SK-N-SH (cell line): ENCODE measurements at regions not wholly inside any gene's neighbourhood (a gene's known extent, or its start where the extent isn't known, plus 50 kb on each side); places are given as distances from the start of the nearest gene placed in this dataset.

Source experiments
- CTCF ChIA-PET: fragments of 300-600, 350-600 bp; formaldehyde crosslinking; extraction: SDS; loops from one replicate; lab custom pipeline; 2021; lab: Yijun Ruan, JAX
- POLR2A ChIA-PET: fragments of 350-600 bp; sonication (Branson Sonifier 250); formaldehyde crosslinking; extraction: SDS; loops from one replicate; lab custom pipeline; 2020; ENCODE audit warnings: antibody characterized with exemption, inconsistent platforms; lab: Yijun Ruan, JAX
- DNase-seq: peaks from one replicate; pipeline ENCODE4 v3.0.0; 2012
- H2AFZ ChIP-seq: fragments of 200-600 bp; sonication (generic); 2 replicates; pipeline ENCODE4 v1.8.1; 2016; ENCODE audit warnings: antibody characterized with exemption, mild to moderate bottlenecking, low read depth
- H3F3A ChIP-seq: fragments of 200-600 bp; sonication (generic); replicated peaks from 2 replicates; pipeline ENCODE3; 2016; ENCODE audit warnings: antibody characterized with exemption, mild to moderate bottlenecking; ENCODE audit not compliant: insufficient read depth
- H3K27ac ChIP-seq, 2 experiments: fragments of 200-500 bp in 1 of 2; fragments of 200-600 bp in 1 of 2; sonication (Bioruptor generic) in 1 of 2; sonication (generic), shearing (Covaris generic) in 1 of 2; 2 replicates each; pipeline versions ENCODE4 v1.5.1 to v1.6.1; 2014 to 2016; ENCODE audit warnings: low read depth in 2 of 2, inconsistent platforms in 1 of 2, low read length in 1 of 2, mild to moderate bottlenecking in 1 of 2, mixed read lengths in 1 of 2
- H3K27me3 ChIP-seq: fragments of 200-600 bp; sonication (generic), shearing (Covaris generic); 2 replicates; pipeline ENCODE4 v1.6.1; 2016; ENCODE audit warnings: mixed run types; ENCODE audit not compliant: insufficient read depth
- H3K36me3 ChIP-seq, 2 experiments: fragments of 200-500 bp in 1 of 2; fragments of 200-600 bp in 1 of 2; sonication (Bioruptor generic) in 1 of 2; sonication (generic) in 1 of 2; replicated peaks in 1 of 2; 2 replicates each; pipeline versions ENCODE3 to v1.5.1; 2014 to 2016; ENCODE audit warnings: low read length in 1 of 2, mild to moderate bottlenecking in 1 of 2; ENCODE audit not compliant: insufficient read depth in 2 of 2, control insufficient read depth in 1 of 2
- H3K4me1 ChIP-seq, 2 experiments: fragments of 200-500 bp in 1 of 2; fragments of 200-600 bp in 1 of 2; sonication (Bioruptor generic) in 1 of 2; sonication (generic), shearing (Covaris generic) in 1 of 2; 2 replicates each; pipeline versions ENCODE4 v1.5.1 to v1.6.1; 2014 to 2016; ENCODE audit warnings: low read depth in 1 of 2, low read length in 1 of 2, mixed run types in 1 of 2; ENCODE audit not compliant: insufficient read depth in 2 of 2, control insufficient read depth in 1 of 2
- H3K4me2 ChIP-seq: fragments of 200-600 bp; sonication (generic), shearing (Covaris generic); 2 replicates; pipeline ENCODE4 v1.6.1; 2017; ENCODE audit warnings: mixed run types
- H3K4me3 ChIP-seq, 2 experiments: fragments of 200-500 bp in 1 of 2; fragments of 200-600 bp in 1 of 2; sonication (Bioruptor generic) in 1 of 2; sonication (generic), shearing (Covaris generic) in 1 of 2; 2 replicates each; pipeline versions ENCODE4 v1.5.1 to v1.8.1; 2014 to 2016; ENCODE audit warnings: low read depth in 2 of 2, inconsistent platforms in 1 of 2, low read length in 1 of 2, mild to moderate bottlenecking in 1 of 2, mixed read lengths in 1 of 2, moderate library complexity in 1 of 2
- H3K79me2 ChIP-seq: fragments of 200-600 bp; sonication (generic); 2 replicates; pipeline ENCODE4 v1.8.1; 2017; ENCODE audit warnings: mild to moderate bottlenecking; ENCODE audit not compliant: insufficient read depth
- H3K9ac ChIP-seq: fragments of 200-600 bp; sonication (generic); 2 replicates; pipeline ENCODE4 v1.6.1; 2017; ENCODE audit warnings: mixed run types
- H3K9me2 ChIP-seq: fragments of 200-600 bp; sonication (generic); 2 replicates; pipeline ENCODE4 v1.6.1; 2017; ENCODE audit warnings: mixed run types
- H3K9me3 ChIP-seq: fragments of 200-600 bp; sonication (generic); 2 replicates; pipeline ENCODE4 v1.6.1; 2017; ENCODE audit warnings: mixed run types, mild to moderate bottlenecking, moderate library complexity
- H4K20me1 ChIP-seq: fragments of 200-600 bp; sonication (generic); 2 replicates; pipeline ENCODE4 v1.6.1; 2017; ENCODE audit warnings: mild to moderate bottlenecking, mixed run types; ENCODE audit not compliant: insufficient read depth
- CHD2 ChIP-seq: fragments of 150-350 bp; IDR thresholded peaks from 2 replicates; pipeline ENCODE4 v1.6.1; 2018; ENCODE audit warnings: low read length; ENCODE audit not compliant: partially characterized antibody
- ELF1 ChIP-seq: IDR thresholded peaks from 2 replicates; pipeline ENCODE4 v1.4.0; 2012
- FOSL2 ChIP-seq: IDR thresholded peaks from 2 replicates; pipeline ENCODE4 v1.4.0; 2012; ENCODE audit warnings: low read depth, mild to moderate bottlenecking, moderate library complexity, borderline replicate concordance
- FOXM1 ChIP-seq: IDR thresholded peaks from 2 replicates; pipeline ENCODE4 v1.4.0; 2012; ENCODE audit warnings: low read depth, mild to moderate bottlenecking
- GABPA ChIP-seq: IDR thresholded peaks from 2 replicates; pipeline ENCODE4 v1.4.0; 2012; ENCODE audit warnings: low read depth, mild to moderate bottlenecking
- GATA2 ChIP-seq: sonication (generic); formaldehyde crosslinking; IDR thresholded peaks from 2 replicates; pipeline ENCODE4 v1.5.0; 2020; ENCODE audit warnings: mild to moderate bottlenecking, missing genetic modification reagents
- IRF3 ChIP-seq: fragments of 150-350 bp; IDR thresholded peaks from 2 replicates; pipeline ENCODE4 v1.6.1; 2016; ENCODE audit warnings: mild to moderate bottlenecking, low read depth, low read length
- JUND ChIP-seq: IDR thresholded peaks from 2 replicates; pipeline ENCODE4 v1.4.0; 2012
- MEF2A ChIP-seq: IDR thresholded peaks from 2 replicates; pipeline ENCODE4 v1.4.0; 2012; ENCODE audit warnings: low read depth, borderline replicate concordance
- MXI1 ChIP-seq: IDR thresholded peaks from 2 replicates; pipeline ENCODE4 v1.6.1; 2012; ENCODE audit warnings: mild to moderate bottlenecking, low read depth, low read length, improper control_type of control experiment
- NFIC ChIP-seq: IDR thresholded peaks from 2 replicates; pipeline ENCODE4 v1.4.0; 2012; ENCODE audit warnings: borderline replicate concordance
- RAD21 ChIP-seq: IDR thresholded peaks from 2 replicates; pipeline ENCODE4 v1.6.1; 2012; ENCODE audit warnings: mild to moderate bottlenecking, low read length
- RFX5 ChIP-seq: IDR thresholded peaks from 2 replicates; pipeline ENCODE4 v1.6.1; 2012; ENCODE audit warnings: mild to moderate bottlenecking, improper control_type of control experiment, low read length
- SIN3A ChIP-seq: IDR thresholded peaks from 2 replicates; pipeline ENCODE4 v1.6.1; 2012; ENCODE audit warnings: low read depth, mild to moderate bottlenecking, low read length, moderate library complexity, borderline replicate concordance
- SMC3 ChIP-seq: IDR thresholded peaks from 2 replicates; pipeline ENCODE4 v1.6.1; 2012; ENCODE audit warnings: low read depth, low read length, improper control_type of control experiment
- TAF1 ChIP-seq: IDR thresholded peaks from 2 replicates; pipeline ENCODE4 v1.6.1; 2012; ENCODE audit warnings: low read depth, mild to moderate bottlenecking, low read length, moderate library complexity, borderline replicate concordance
- TCF12 ChIP-seq: IDR thresholded peaks from 2 replicates; pipeline ENCODE4 v1.4.0; 2012
- TEAD4 ChIP-seq: IDR thresholded peaks from 2 replicates; pipeline ENCODE4 v1.4.0; 2012; ENCODE audit warnings: mild to moderate bottlenecking, borderline replicate concordance; ENCODE audit not compliant: insufficient read depth
- USF1 ChIP-seq: IDR thresholded peaks from 2 replicates; pipeline ENCODE4 v1.4.0; 2012; ENCODE audit warnings: low read depth, borderline replicate concordance
- ZBTB33 ChIP-seq: IDR thresholded peaks from 2 replicates; pipeline ENCODE4 v1.4.0; 2012; ENCODE audit warnings: low read depth, borderline replicate concordance
- WGBS: methylation state at CpG from one replicate; pipeline ENCODE4 v1.1.6; 2017; ENCODE audit warnings: low lambda C conversion rate; 5-methylcytosine and 5-hydroxymethylcytosine counted together
- TF ChIP-seq, protein P1 (sequence below): IDR thresholded peaks from 2 replicates; pipeline ENCODE4 v1.6.1; 2012; ENCODE audit warnings: mild to moderate bottlenecking, low read depth, low read length, moderate library complexity
- TF ChIP-seq, protein P2 (sequence below): IDR thresholded peaks from 2 replicates; pipeline ENCODE4; 2012
- TF ChIP-seq, protein P3 (sequence below): fragments of 200-600 bp; sonication (generic); IDR thresholded peaks from 2 replicates; pipeline ENCODE4 v1.6.1; 2017; ENCODE audit warnings: antibody characterized with exemption, mild to moderate bottlenecking, moderate library complexity

- Histone ChIP-seq H3K9me3 (no peaks in the 10 kb centered on the region), H4K20me1 (no peaks in the 10 kb centered on the region), H3K9me2 (no peaks in the 10 kb centered on the region), H3K36me3 (no peaks in the 10 kb centered on the region), H3K4me2 (peak overlapping the region; percentile 42; the same call in 1 of the 2 replicates), H2AFZ (no peak overlapping the region; the same call in 1 of the 2 replicates), H3K4me3 (0 out of 4 replicates have a peak overlapping the region, but pooled peaks of 1 of the 2 experiments have one; percentile 5), H3K27ac (peak overlapping the region; percentile 47 to 96; a peak in 3 of 4 replicates), H3K4me1 (peaks cover 11 to 14% of the 10 kb centered on the region in 2 experiments; a peak in 3 of 4 replicates), H3K79me2 (no peaks in the 10 kb centered on the region), H3F3A (peaks cover 14% of the 10 kb centered on the region), H3K27me3 (no peaks in the 10 kb centered on the region), H3K9ac (peak overlapping the region; percentile 19; the same call in 1 of the 2 replicates)
- 71% methylated on average over 6 of the region's 6 CpGs for WGBS
- ChIA-PET POLR2A (no interaction called here), CTCF (no interaction called here)
- no peak for DNase-seq
- 0 out of 2 replicates have a peak, but pooled peaks have one; percentile 18 for TF ChIP-seq ZBTB33
- no peak for TF ChIP-seq GABPA
- TF ChIP-seq, protein P1, sequence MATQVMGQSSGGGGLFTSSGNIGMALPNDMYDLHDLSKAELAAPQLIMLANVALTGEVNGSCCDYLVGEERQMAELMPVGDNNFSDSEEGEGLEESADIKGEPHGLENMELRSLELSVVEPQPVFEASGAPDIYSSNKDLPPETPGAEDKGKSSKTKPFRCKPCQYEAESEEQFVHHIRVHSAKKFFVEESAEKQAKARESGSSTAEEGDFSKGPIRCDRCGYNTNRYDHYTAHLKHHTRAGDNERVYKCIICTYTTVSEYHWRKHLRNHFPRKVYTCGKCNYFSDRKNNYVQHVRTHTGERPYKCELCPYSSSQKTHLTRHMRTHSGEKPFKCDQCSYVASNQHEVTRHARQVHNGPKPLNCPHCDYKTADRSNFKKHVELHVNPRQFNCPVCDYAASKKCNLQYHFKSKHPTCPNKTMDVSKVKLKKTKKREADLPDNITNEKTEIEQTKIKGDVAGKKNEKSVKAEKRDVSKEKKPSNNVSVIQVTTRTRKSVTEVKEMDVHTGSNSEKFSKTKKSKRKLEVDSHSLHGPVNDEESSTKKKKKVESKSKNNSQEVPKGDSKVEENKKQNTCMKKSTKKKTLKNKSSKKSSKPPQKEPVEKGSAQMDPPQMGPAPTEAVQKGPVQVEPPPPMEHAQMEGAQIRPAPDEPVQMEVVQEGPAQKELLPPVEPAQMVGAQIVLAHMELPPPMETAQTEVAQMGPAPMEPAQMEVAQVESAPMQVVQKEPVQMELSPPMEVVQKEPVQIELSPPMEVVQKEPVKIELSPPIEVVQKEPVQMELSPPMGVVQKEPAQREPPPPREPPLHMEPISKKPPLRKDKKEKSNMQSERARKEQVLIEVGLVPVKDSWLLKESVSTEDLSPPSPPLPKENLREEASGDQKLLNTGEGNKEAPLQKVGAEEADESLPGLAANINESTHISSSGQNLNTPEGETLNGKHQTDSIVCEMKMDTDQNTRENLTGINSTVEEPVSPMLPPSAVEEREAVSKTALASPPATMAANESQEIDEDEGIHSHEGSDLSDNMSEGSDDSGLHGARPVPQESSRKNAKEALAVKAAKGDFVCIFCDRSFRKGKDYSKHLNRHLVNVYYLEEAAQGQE: no peak
- peak; percentile 87 for TF ChIP-seq TCF12
- TF ChIP-seq MXI1: no peak
- TF ChIP-seq SMC3: no peak
- TF ChIP-seq TEAD4: peak; percentile 71; the same call in 1 of the 2 replicates
- peak; percentile 36; the same call in 1 of the 2 replicates for TF ChIP-seq FOXM1
- 0 out of 2 replicates have a peak, but pooled peaks have one; percentile 61 for TF ChIP-seq MEF2A
- no peak for TF ChIP-seq ELF1
- TF ChIP-seq, protein P2, sequence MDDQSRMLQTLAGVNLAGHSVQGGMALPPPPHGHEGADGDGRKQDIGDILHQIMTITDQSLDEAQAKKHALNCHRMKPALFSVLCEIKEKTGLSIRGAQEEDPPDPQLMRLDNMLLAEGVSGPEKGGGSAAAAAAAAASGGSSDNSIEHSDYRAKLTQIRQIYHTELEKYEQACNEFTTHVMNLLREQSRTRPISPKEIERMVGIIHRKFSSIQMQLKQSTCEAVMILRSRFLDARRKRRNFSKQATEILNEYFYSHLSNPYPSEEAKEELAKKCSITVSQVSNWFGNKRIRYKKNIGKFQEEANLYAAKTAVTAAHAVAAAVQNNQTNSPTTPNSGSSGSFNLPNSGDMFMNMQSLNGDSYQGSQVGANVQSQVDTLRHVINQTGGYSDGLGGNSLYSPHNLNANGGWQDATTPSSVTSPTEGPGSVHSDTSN: peak; percentile 90
- peak; percentile 49; the same call in 1 of the 2 replicates for TF ChIP-seq NFIC
- TF ChIP-seq CHD2: no peak
- TF ChIP-seq, protein P3, sequence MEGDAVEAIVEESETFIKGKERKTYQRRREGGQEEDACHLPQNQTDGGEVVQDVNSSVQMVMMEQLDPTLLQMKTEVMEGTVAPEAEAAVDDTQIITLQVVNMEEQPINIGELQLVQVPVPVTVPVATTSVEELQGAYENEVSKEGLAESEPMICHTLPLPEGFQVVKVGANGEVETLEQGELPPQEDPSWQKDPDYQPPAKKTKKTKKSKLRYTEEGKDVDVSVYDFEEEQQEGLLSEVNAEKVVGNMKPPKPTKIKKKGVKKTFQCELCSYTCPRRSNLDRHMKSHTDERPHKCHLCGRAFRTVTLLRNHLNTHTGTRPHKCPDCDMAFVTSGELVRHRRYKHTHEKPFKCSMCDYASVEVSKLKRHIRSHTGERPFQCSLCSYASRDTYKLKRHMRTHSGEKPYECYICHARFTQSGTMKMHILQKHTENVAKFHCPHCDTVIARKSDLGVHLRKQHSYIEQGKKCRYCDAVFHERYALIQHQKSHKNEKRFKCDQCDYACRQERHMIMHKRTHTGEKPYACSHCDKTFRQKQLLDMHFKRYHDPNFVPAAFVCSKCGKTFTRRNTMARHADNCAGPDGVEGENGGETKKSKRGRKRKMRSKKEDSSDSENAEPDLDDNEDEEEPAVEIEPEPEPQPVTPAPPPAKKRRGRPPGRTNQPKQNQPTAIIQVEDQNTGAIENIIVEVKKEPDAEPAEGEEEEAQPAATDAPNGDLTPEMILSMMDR: no peak
- TF ChIP-seq USF1: no peak
- no peak for TF ChIP-seq SIN3A
- no peak for TF ChIP-seq RFX5
- peak; percentile 78 for TF ChIP-seq JUND
- no peak for TF ChIP-seq IRF3
- TF ChIP-seq GATA2 (CRISPR knock-in tag): no peak
- TF ChIP-seq FOSL2: peak; percentile 86
- TF ChIP-seq RAD21: no peak
- no peak for TF ChIP-seq TAF1
These were observed 473.2 kb downstream of the ENC1 start for GRCh38 chr5:74167206-74167929.
